Right atrium auricular region (tissue), 2 donors: ENCODE measurements at regions not wholly inside any gene's neighbourhood (a gene's known extent, or its start where the extent isn't known, plus 50 kb on each side); places are given as distances from the start of the nearest gene placed in this dataset.

ENCODE experiments used
- DNase-seq: peaks from one replicate; pipeline ENCODE4 v3.0.0-alpha.2; 2019; ENCODE audit warnings: low spot score
- H3K27ac ChIP-seq, 2 donors: fragments of 200-600 bp; sonication (generic); 1 replicate in 1 of 2; 2 replicates in 1 of 2; pipeline ENCODE4 v1.5.1; 2016 to 2019
- H3K27me3 ChIP-seq, 2 donors: fragments of 200-600 bp; sonication (generic); one replicate each; pipeline versions ENCODE4 v1.5.1 to v1.6.0; 2017 to 2019
- H3K36me3 ChIP-seq: fragments of 200-600 bp; sonication (generic); one replicate; pipeline ENCODE4 v1.5.1; 2016
- H3K4me1 ChIP-seq, 2 donors: fragments of 200-600 bp; sonication (generic); one replicate each; pipeline versions ENCODE4 v1.5.1 to v1.6.0; 2017 to 2019
- H3K4me3 ChIP-seq, 2 donors: fragments of 200-600 bp; sonication (generic); 1 replicate in 1 of 2; 2 replicates in 1 of 2; pipeline ENCODE4 v1.5.1; 2017 to 2019; ENCODE audit warnings: mild to moderate bottlenecking in 1 of 2, moderate library complexity in 1 of 2
- H3K9me3 ChIP-seq, 2 donors: fragments of 200-600 bp; sonication (generic); one replicate each; pipeline ENCODE4 v1.5.1; 2019
- CTCF ChIP-seq, 2 donors: fragments of 200-600 bp; sonication (generic); IDR thresholded peaks; one replicate each; pipeline ENCODE4 v1.5.1; 2019; ENCODE audit warnings: antibody characterized with exemption in 2 of 2

GRCh38 chr12:104855599-104855998 lies 102.5 kb downstream of the SLC41A2 start:
- DNase-seq = no peak
- Histone ChIP-seq H3K36me3 (no peaks in the 10 kb centered on the region), H3K4me3 (no peak overlapping the region), H3K4me1 (peaks cover 0 to 4% of the 10 kb centered on the region in 2 donors), H3K9me3 (no peaks in the 10 kb centered on the region), H3K27ac (peak overlapping the region; percentile 40 to 81), H3K27me3 (no peaks in the 10 kb centered on the region)
- TF ChIP-seq CTCF (IDR thresholded peaks at IDR 0.05) = no peak

DNA sequence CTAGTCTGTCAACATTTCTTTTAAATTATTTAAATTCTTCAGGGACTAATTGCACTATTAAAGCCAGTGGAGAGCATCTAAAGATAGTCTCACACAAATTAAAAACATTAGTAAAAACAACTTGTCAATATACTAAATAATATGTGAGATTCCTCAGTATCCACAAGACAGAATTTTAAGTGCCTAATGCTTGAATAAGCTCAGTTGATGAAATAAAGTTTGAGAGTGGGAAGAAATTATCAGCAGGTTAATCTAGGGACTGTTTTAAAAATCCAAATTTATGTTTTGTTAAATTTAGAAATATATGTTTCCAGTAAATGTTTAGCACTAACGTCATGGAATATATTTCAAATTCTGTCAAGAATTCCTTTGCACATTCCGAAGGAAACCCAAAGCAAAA lies 105.2 kb downstream of the SLC41A2 start:
- peaks cover 0 to 4% of the 10 kb centered on the region in 2 donors for H3K4me1 ChIP-seq
- no peak overlapping the region for H3K4me3 ChIP-seq
- no peaks in the 10 kb centered on the region for H3K36me3 ChIP-seq
- H3K9me3 ChIP-seq = no peaks in the 10 kb centered on the region
- H3K27ac ChIP-seq = no peak overlapping the region
- H3K27me3 ChIP-seq = no peaks in the 10 kb centered on the region
- no peak for TF ChIP-seq CTCF (IDR thresholded peaks at IDR 0.05)
- no peak for DNase-seq

- Histone ChIP-seq H3K4me3 (no peak overlapping the region), H3K27ac (no peak overlapping the region), H3K9me3 (no peaks in the 10 kb centered on the region), H3K27me3 (no peaks in the 10 kb centered on the region), H3K4me1 (peaks cover 0 to 4% of the 10 kb centered on the region in 2 donors), H3K36me3 (no peaks in the 10 kb centered on the region)
- no peak for DNase-seq
- TF ChIP-seq CTCF (IDR thresholded peaks at IDR 0.05) = no peak
Measured at GRCh38 chr12:104852102-104852501, 106.0 kb downstream of the SLC41A2 start.

DNA sequence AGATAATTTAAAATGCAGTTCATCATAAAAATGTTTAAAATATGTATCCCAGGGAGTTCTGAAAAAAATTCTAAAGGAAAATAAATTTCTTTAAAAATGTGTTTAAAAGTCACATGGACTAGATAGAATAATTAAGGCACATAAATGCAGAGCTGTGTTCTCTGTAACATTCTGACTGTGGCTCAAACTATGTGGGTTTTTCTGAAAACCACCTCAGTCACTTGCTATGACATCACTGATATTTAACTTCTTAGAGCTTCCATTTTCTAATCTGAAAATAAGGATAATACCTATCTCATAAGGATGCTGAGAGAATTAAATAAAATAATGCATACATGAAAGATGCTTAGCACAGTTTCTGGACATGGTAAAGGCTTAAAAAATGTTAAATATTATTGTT lies 107.3 kb downstream of the SLC41A2 start:
- Histone ChIP-seq H3K9me3 (no peaks in the 10 kb centered on the region), H3K36me3 (no peaks in the 10 kb centered on the region), H3K4me3 (no peak overlapping the region), H3K27ac (no peak overlapping the region), H3K4me1 (peaks cover 0 to under 1% of the 10 kb centered on the region in 2 donors), H3K27me3 (no peaks in the 10 kb centered on the region)
- TF ChIP-seq CTCF (IDR thresholded peaks at IDR 0.05) = no peak
- no peak for DNase-seq

DNA sequence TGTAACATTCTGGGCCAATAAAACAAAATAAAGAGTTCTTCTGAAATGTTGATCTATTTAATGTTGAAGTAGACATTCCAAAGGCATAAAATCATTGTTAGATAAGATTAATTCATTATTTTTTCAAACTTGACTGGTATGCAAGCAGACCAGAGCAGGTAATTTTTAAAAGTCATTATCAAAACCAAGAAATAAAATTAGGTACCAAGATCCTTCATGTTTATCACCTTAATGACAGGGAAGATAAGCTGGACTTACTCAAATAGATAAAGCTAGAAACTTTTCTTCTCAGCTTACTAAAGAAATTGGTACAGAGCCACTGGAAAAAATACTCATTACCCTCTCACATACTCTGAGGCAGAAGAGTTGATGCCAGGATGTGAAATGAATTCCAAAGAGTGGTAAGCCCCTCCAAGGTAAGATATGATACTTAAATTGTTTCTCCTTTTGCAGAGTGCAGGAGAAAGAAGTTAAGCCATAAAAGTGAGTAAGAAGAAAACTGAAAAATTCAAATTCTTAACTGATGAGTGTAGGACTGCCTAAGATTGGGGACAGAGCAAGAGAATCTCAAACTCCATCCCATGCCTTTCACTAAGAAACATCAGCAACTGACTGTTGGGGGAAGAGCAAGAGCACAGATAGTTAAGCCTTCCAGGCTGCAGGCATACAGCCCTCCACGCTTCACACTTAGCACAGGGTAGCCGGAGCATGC lies 111.9 kb downstream of the SLC41A2 start:
- Histone ChIP-seq H3K27ac (no peak overlapping the region), H3K27me3 (no peaks in the 10 kb centered on the region), H3K4me3 (no peak overlapping the region), H3K4me1 (no peaks in the 10 kb centered on the region), H3K36me3 (no peaks in the 10 kb centered on the region), H3K9me3 (no peaks in the 10 kb centered on the region)
- no peak for TF ChIP-seq CTCF (IDR thresholded peaks at IDR 0.05)
- DNase-seq = no peak

DNA sequence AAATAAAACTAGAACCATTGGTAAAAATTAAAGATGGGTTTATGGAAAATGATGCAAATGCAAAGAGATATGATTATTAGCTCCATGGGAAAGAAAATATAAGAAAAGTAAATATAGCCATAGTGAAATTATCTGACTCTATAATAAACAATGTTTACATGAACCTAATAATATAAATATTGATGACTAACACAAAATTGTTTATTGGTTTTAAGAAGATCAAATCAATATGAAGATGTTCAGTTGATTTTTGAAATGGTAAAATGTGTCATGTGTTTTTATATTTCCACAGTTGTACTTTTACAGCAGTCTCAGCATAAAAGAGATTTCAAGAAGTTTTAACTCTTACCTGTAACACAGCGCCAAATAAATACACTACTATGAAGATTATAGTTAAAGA lies 114.0 kb downstream of the SLC41A2 start:
- Histone ChIP-seq H3K4me3 (no peak overlapping the region), H3K27ac (no peak overlapping the region), H3K4me1 (no peaks in the 10 kb centered on the region), H3K36me3 (no peaks in the 10 kb centered on the region), H3K27me3 (no peaks in the 10 kb centered on the region), H3K9me3 (no peaks in the 10 kb centered on the region)
- no peak for DNase-seq
- no peak for TF ChIP-seq CTCF (IDR thresholded peaks at IDR 0.05)
